H1 (cell line): ENCODE measurements at regions not wholly inside any gene's neighbourhood (a gene's known extent, or its start where the extent isn't known, plus 50 kb on each side); places are given as distances from the start of the nearest gene placed in this dataset.

Experiments
- CTCF ChIA-PET: fragments of 300-600 bp; sonication (Branson Sonifier 250); formaldehyde crosslinking; loops from one replicate; lab custom pipeline; 2021; ENCODE audit not compliant: partially characterized antibody; lab: Charles Lee
- POLR2A ChIA-PET: fragments of 300-600 bp; sonication (Branson Sonifier 250); formaldehyde crosslinking; loops from one replicate; lab custom pipeline; 2021; ENCODE audit warnings: inconsistent platforms; ENCODE audit not compliant: partially characterized antibody; lab: Charles Lee
- DNase-seq, 2 experiments: peaks; one replicate each; pipeline versions ENCODE4 v3.0.0 to v3.0.0-alpha.2; 2010 to 2022; ENCODE audit warnings: low spot score in 2 of 2, low read depth in 1 of 2, mixed read lengths in 1 of 2
- FAIRE-seq: peaks from 2 replicates; lab custom pipeline; 2011; peaks lifted over from hg19 to GRCh38; lab: Jason Lieb, UNC
- H2AFZ ChIP-seq: 2 replicates; pipeline ENCODE4 v1.8.1; 2012; ENCODE audit warnings: low read length, inconsistent platforms
- H2AK5ac ChIP-seq: 2 replicates; pipeline ENCODE4 v1.6.1; 2013; ENCODE audit warnings: low read depth, low read length
- H2BK120ac ChIP-seq: replicated peaks from 2 replicates; pipeline ENCODE3; 2013; ENCODE audit warnings: low read depth, low read length, inconsistent platforms
- H2BK12ac ChIP-seq: 2 replicates; pipeline ENCODE4 v1.6.1; 2013; ENCODE audit warnings: low read depth, low read length
- H2BK15ac ChIP-seq: 2 replicates; pipeline ENCODE4 v1.6.1; 2013; ENCODE audit warnings: low read length
- H2BK20ac ChIP-seq: 2 replicates; pipeline ENCODE4 v1.6.1; 2013; ENCODE audit warnings: low read length
- H2BK5ac ChIP-seq: 2 replicates; pipeline ENCODE4 v1.6.1; 2013; ENCODE audit warnings: low read depth, low read length
- H3K14ac ChIP-seq: 2 replicates; pipeline ENCODE4 v1.6.1; 2013; ENCODE audit warnings: inconsistent platforms; ENCODE audit not compliant: insufficient read length
- H3K18ac ChIP-seq: 2 replicates; pipeline ENCODE4 v1.6.1; 2013; ENCODE audit warnings: low read length; ENCODE audit errors: extremely low read depth
- H3K23ac ChIP-seq: 2 replicates; pipeline ENCODE4 v1.6.1; 2013; ENCODE audit warnings: inconsistent platforms; ENCODE audit not compliant: insufficient read length
- H3K23me2 ChIP-seq: 2 replicates; pipeline ENCODE4 v1.6.1; 2013; ENCODE audit warnings: low read depth, low read length
- H3K27ac ChIP-seq: 2 replicates; pipeline ENCODE4 v1.6.1; 2011; ENCODE audit warnings: low read depth, low read length, inconsistent platforms
- H3K27me3 ChIP-seq, 4 experiments: replicated peaks in 1 of 4; 1 replicate in 1 of 4; 2 replicates in 3 of 4; pipeline versions ENCODE4 v1.6.1 to v1.8.1; 2011 to 2013; ENCODE audit warnings: low read length in 3 of 4, mild to moderate bottlenecking in 3 of 4, inconsistent platforms in 2 of 4, mixed read lengths in 2 of 4, moderate library complexity in 1 of 4; ENCODE audit not compliant: control insufficient read depth in 3 of 4, insufficient read depth in 3 of 4; ENCODE audit errors: extremely low read depth in 1 of 4
- H3K36me3 ChIP-seq, 4 experiments: 2 replicates each; pipeline versions ENCODE4 v1.6.1 to v1.8.1; 2011 to 2013; ENCODE audit warnings: mild to moderate bottlenecking in 4 of 4, low read length in 3 of 4, moderate library complexity in 2 of 4, control low read depth in 1 of 4, inconsistent platforms in 1 of 4; ENCODE audit not compliant: insufficient read depth in 4 of 4, control insufficient read depth in 2 of 4
- H3K4ac ChIP-seq: replicated peaks from 2 replicates; pipeline ENCODE3; 2013; ENCODE audit warnings: low read length, low read depth, mixed read lengths, inconsistent platforms; ENCODE audit not compliant: insufficient read length
- H3K4me1 ChIP-seq, 4 experiments: replicated peaks in 1 of 4; 1 replicate in 1 of 4; 2 replicates in 3 of 4; pipeline versions ENCODE4 v1.6.1 to v1.8.1; 2011 to 2013; ENCODE audit warnings: low read length in 3 of 4, inconsistent platforms in 2 of 4, mixed read lengths in 1 of 4; ENCODE audit not compliant: insufficient read depth in 4 of 4, control insufficient read depth in 3 of 4
- H3K4me2 ChIP-seq, 2 experiments: 2 replicates each; pipeline versions ENCODE4 v1.6.1 to v1.8.1; 2011 to 2013; ENCODE audit warnings: low read depth in 2 of 2, low read length in 2 of 2, control low read depth in 1 of 2, inconsistent platforms in 1 of 2, mild to moderate bottlenecking in 1 of 2; ENCODE audit not compliant: insufficient read depth in 1 of 2
- H3K4me3 ChIP-seq, 4 experiments: fragments of 200-600, 300-600 bp in 1 of 4; sonication (generic), shearing (Covaris generic), sonication (Bioruptor Twin) in 1 of 4; 2 replicates each; pipeline versions ENCODE4 v1.5.1 to v1.8.1; 2011 to 2016; ENCODE audit warnings: low read length in 4 of 4, low read depth in 3 of 4, control low read depth in 2 of 4, inconsistent platforms in 2 of 4, mild to moderate bottlenecking in 2 of 4, mixed read lengths in 1 of 4, moderate library complexity in 1 of 4; ENCODE audit not compliant: insufficient read depth in 2 of 4; ENCODE audit errors: extremely low read depth in 1 of 4
- H3K56ac ChIP-seq: replicated peaks from 2 replicates; pipeline ENCODE3; 2013; ENCODE audit warnings: low read depth, mild to moderate bottlenecking, mixed read lengths, low read length, inconsistent platforms; ENCODE audit not compliant: insufficient read length
- H3K79me1 ChIP-seq: 2 replicates; pipeline ENCODE4 v1.6.1; 2013; ENCODE audit warnings: low read depth, low read length, control low read depth
- H3K79me2 ChIP-seq, 2 experiments: 2 replicates each; pipeline versions ENCODE4 v1.6.1 to v1.8.1; 2012 to 2013; ENCODE audit warnings: low read length in 2 of 2, mild to moderate bottlenecking in 2 of 2, inconsistent platforms in 1 of 2; ENCODE audit not compliant: insufficient read depth in 2 of 2, control insufficient read depth in 1 of 2
- H3K9ac ChIP-seq, 4 experiments: replicated peaks in 1 of 4; 1 replicate in 1 of 4; 2 replicates in 3 of 4; pipeline versions ENCODE4 v1.6.1 to v1.8.1; 2011 to 2013; ENCODE audit warnings: low read depth in 3 of 4, low read length in 3 of 4, control low read depth in 2 of 4, mild to moderate bottlenecking in 2 of 4, moderate library complexity in 2 of 4, inconsistent platforms in 1 of 4; ENCODE audit errors: extremely low read depth in 1 of 4
- H3K9me3 ChIP-seq, 2 experiments: 2 replicates each; pipeline versions ENCODE4 v1.6.1 to v1.8.1; 2012 to 2013; ENCODE audit warnings: mild to moderate bottlenecking in 2 of 2, moderate library complexity in 2 of 2, control low read depth in 1 of 2, inconsistent platforms in 1 of 2, low read depth in 1 of 2, low read length in 1 of 2, mixed read lengths in 1 of 2; ENCODE audit not compliant: insufficient read depth in 2 of 2
- H4K20me1 ChIP-seq, 2 experiments: replicated peaks in 1 of 2; 2 replicates each; pipeline versions ENCODE3 to v1.8.1; 2011 to 2013; ENCODE audit warnings: inconsistent platforms in 2 of 2, low read length in 2 of 2, mild to moderate bottlenecking in 1 of 2; ENCODE audit not compliant: insufficient read depth in 2 of 2, control insufficient read depth in 1 of 2
- H4K5ac ChIP-seq: 2 replicates; pipeline ENCODE4 v1.6.1; 2013; ENCODE audit warnings: low read length, low read depth, mixed read lengths, inconsistent platforms; ENCODE audit not compliant: insufficient read length
- H4K8ac ChIP-seq: 2 replicates; pipeline ENCODE4 v1.8.0; 2013; ENCODE audit warnings: mild to moderate bottlenecking, moderate library complexity, low read length, inconsistent platforms; ENCODE audit not compliant: insufficient read depth; ENCODE audit errors: extremely low read depth
- H4K91ac ChIP-seq: replicated peaks from 2 replicates; pipeline ENCODE3; 2013; ENCODE audit warnings: low read length, mixed read lengths, inconsistent platforms; ENCODE audit not compliant: insufficient read length
- GTF2F1 ChIP-seq: IDR thresholded peaks from 2 replicates; pipeline ENCODE4 v1.6.1; 2012; ENCODE audit warnings: low read depth, low read length, improper control_type of control experiment, borderline replicate concordance
- JUND ChIP-seq: IDR thresholded peaks from 2 replicates; pipeline ENCODE4 v1.6.1; 2011; ENCODE audit warnings: mild to moderate bottlenecking, improper control_type of control experiment, low read length
- SIN3A ChIP-seq, 2 experiments: IDR thresholded peaks in 1 of 2; conservative IDR thresholded peaks in 1 of 2; 2 replicates each; pipeline ENCODE4 v1.6.1; 2011 to 2012; ENCODE audit warnings: low read length in 2 of 2, improper control_type of control experiment in 1 of 2, low read depth in 1 of 2, mild to moderate bottlenecking in 1 of 2
- SUZ12 ChIP-seq: fragments of 200-600 bp; sonication (generic); IDR thresholded peaks from 2 replicates; pipeline ENCODE4 v1.6.1; 2012; ENCODE audit warnings: mild to moderate bottlenecking, inconsistent platforms, low read length, moderate library complexity, mixed read lengths
- WGBS, 2 experiments: shearing (Covaris generic) in 1 of 2; methylation state at CpG; one replicate each; pipeline versions ENCODE4 v1.1.6 to v1.1.7; 2013 to 2015; ENCODE audit warnings: low lambda C conversion rate in 2 of 2, mixed read lengths in 2 of 2, inconsistent platforms in 1 of 2, low coverage in 1 of 2, missing lambda C conversion rate in 1 of 2; ENCODE audit not compliant: insufficient replicate concordance in 2 of 2, insufficient coverage in 1 of 2, insufficient read length in 1 of 2; ENCODE audit errors: extremely low coverage in 1 of 2, missing lambda C conversion rate in 1 of 2; 5-methylcytosine and 5-hydroxymethylcytosine counted together

DNA sequence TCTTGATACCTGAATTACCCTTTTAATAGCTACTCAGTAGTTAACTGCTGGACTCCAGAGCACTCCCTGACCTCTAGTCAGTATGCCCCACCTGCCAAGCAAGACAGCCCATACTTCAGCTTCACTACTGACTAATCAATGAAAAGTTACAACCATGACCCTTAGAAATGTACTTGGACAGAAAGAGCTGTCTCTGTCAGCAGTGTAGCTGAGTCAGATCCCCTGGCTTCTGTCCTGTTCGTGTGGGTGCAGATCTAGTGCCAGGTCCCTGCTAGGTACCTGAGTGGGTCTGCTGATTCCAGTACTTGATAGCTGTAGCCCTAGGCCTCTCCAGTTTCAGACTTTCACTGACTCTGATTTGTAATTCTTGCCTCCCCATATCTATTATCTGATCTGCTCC, 265.8 kb upstream of the POU2AF2 start:
- no peaks in the 10 kb centered on the region for H3K23me2 ChIP-seq
- no peak overlapping the region for H2AFZ ChIP-seq
- no peaks in the 10 kb centered on the region for H3K79me2 ChIP-seq
- H2BK120ac ChIP-seq = no peak overlapping the region
- ChIA-PET CTCF (interaction anchor here (1.0 kb wide), 1 partner anchor 9 kb away, joined by 3 read pairs; no protein-coding TSS in a partner anchor), POLR2A (no interaction called here)
- H3K4me3 ChIP-seq = no peak overlapping the region
- no peaks in the 10 kb centered on the region for H3K9me3 ChIP-seq
- no peaks in the 10 kb centered on the region for H3K79me1 ChIP-seq
- H4K20me1 ChIP-seq = no peaks in the 10 kb centered on the region
- no peak overlapping the region for H3K23ac ChIP-seq
- TF ChIP-seq SIN3A (conservative IDR thresholded peaks at IDR 0.05 in 1 of 2, IDR thresholded peaks at IDR 0.05 in 1 of 2; ENCODE audit: low read depth in 1 of 2, low read length in 2 of 2) (no peak), SUZ12 (no peak), JUND (no peak), GTF2F1 (no peak)
- H3K4me2 ChIP-seq = no peak overlapping the region
- DNase-seq = no peak
- no peak for FAIRE-seq
- H4K8ac ChIP-seq = no peak overlapping the region
- no peaks in the 10 kb centered on the region for H3K27me3 ChIP-seq
- no peaks in the 10 kb centered on the region for H3K4me1 ChIP-seq
- H3K18ac ChIP-seq = no peak overlapping the region
- no peak overlapping the region for H4K91ac ChIP-seq
- H3K56ac ChIP-seq = no peak overlapping the region
- H2BK15ac ChIP-seq = no peak overlapping the region
- H3K9ac ChIP-seq = no peak overlapping the region
- no peak overlapping the region for H2AK5ac ChIP-seq
- no peak overlapping the region for H2BK20ac ChIP-seq
- H3K27ac ChIP-seq = no peak overlapping the region
- 85% methylated on average over 1 of the region's 1 CpG; no CpG with 5 or more reads in 1 of the 2 experiments for WGBS, 2 experiments
- H3K4ac ChIP-seq = no peak overlapping the region
- H3K36me3 ChIP-seq = no peaks in the 10 kb centered on the region
- no peak overlapping the region for H4K5ac ChIP-seq
- no peak overlapping the region for H2BK12ac ChIP-seq
- no peak overlapping the region for H3K14ac ChIP-seq
- H2BK5ac ChIP-seq = no peak overlapping the region
